K562 (cell line): ENCODE measurements at regions not wholly inside any gene's neighbourhood (a gene's known extent, or its start where the extent isn't known, plus 50 kb on each side); places are given as distances from the start of the nearest gene placed in this dataset.

ENCODE experiments used
- ASH1L ChIP-seq: fragments of 450-650 bp; IDR thresholded peaks from 2 replicates; pipeline ENCODE4 v1.6.1; 2018; ENCODE audit warnings: borderline replicate concordance, mild to moderate bottlenecking, low read depth; ENCODE audit not compliant: partially characterized antibody
- CREBBP ChIP-seq: IDR thresholded peaks from one replicate; pipeline ENCODE4 v1.6.1; 2012; ENCODE audit warnings: low read depth, mild to moderate bottlenecking, control low read depth, inconsistent platforms, low read length
- FOXK1 ChIP-seq: sonication (generic); formaldehyde crosslinking; IDR thresholded peaks from 2 replicates; pipeline ENCODE4 v1.8.0; 2022; ENCODE audit warnings: missing genetic modification reagents, mild to moderate bottlenecking, borderline replicate concordance
- TFAM ChIP-seq: fragments of 250-450 bp; sonication (Bioruptor Pico); conservative IDR thresholded peaks from 2 replicates; pipeline ENCODE4 v1.5.0; 2021; ENCODE audit warnings: mild to moderate bottlenecking, moderate library complexity
- ZNF280B ChIP-seq: fragments of 250-450 bp; sonication (Bioruptor Pico); IDR thresholded peaks from 2 replicates; pipeline ENCODE4 v1.5.1; 2021; ENCODE audit warnings: mild to moderate bottlenecking
- ZNF398 ChIP-seq: fragments of 250-450 bp; sonication (Bioruptor Pico); IDR thresholded peaks from 2 replicates; pipeline ENCODE4 v1.8.0; 2021; ENCODE audit warnings: moderate library complexity, mild to moderate bottlenecking, inconsistent platforms
- TF ChIP-seq, protein P1 (sequence below): fragments of 250-450 bp; sonication (Bioruptor Pico); IDR thresholded peaks from 2 replicates; pipeline ENCODE4 v1.4.0; 2020

GRCh38 chrX:21151051-21151450, 223.2 kb upstream of the CNKSR2 start (continued):
- TF ChIP-seq, protein P1, sequence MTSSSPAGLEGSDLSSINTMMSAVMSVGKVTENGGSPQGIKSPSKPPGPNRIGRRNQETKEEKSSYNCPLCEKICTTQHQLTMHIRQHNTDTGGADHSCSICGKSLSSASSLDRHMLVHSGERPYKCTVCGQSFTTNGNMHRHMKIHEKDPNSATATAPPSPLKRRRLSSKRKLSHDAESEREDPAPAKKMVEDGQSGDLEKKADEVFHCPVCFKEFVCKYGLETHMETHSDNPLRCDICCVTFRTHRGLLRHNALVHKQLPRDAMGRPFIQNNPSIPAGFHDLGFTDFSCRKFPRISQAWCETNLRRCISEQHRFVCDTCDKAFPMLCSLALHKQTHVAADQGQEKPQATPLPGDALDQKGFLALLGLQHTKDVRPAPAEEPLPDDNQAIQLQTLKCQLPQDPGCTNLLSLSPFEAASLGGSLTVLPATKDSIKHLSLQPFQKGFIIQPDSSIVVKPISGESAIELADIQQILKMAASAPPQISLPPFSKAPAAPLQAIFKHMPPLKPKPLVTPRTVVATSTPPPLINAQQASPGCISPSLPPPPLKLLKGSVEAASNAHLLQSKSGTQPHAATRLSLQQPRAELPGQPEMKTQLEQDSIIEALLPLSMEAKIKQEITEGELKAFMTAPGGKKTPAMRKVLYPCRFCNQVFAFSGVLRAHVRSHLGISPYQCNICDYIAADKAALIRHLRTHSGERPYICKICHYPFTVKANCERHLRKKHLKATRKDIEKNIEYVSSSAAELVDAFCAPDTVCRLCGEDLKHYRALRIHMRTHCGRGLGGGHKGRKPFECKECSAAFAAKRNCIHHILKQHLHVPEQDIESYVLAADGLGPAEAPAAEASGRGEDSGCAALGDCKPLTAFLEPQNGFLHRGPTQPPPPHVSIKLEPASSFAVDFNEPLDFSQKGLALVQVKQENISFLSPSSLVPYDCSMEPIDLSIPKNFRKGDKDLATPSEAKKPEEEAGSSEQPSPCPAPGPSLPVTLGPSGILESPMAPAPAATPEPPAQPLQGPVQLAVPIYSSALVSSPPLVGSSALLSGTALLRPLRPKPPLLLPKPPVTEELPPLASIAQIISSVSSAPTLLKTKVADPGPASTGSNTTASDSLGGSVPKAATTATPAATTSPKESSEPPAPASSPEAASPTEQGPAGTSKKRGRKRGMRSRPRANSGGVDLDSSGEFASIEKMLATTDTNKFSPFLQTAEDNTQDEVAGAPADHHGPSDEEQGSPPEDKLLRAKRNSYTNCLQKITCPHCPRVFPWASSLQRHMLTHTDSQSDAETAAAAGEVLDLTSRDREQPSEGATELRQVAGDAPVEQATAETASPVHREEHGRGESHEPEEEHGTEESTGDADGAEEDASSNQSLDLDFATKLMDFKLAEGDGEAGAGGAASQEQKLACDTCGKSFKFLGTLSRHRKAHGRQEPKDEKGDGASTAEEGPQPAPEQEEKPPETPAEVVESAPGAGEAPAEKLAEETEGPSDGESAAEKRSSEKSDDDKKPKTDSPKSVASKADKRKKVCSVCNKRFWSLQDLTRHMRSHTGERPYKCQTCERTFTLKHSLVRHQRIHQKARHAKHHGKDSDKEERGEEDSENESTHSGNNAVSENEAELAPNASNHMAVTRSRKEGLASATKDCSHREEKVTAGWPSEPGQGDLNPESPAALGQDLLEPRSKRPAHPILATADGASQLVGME: no peak
- TF ChIP-seq CREBBP: no peak
- TF ChIP-seq TFAM (CRISPR knock-in tag): no peak
- TF ChIP-seq ASH1L: no peak
- TF ChIP-seq ZNF280B: no peak
- no peak for TF ChIP-seq ZNF398 (CRISPR knock-in tag)
- TF ChIP-seq FOXK1: no peak
- TF ChIP-seq, all 486 proteins: peak for 0
